K562 (cell line): ENCODE measurements at regions not wholly inside any gene's neighbourhood (a gene's known extent, or its start where the extent isn't known, plus 50 kb on each side); places are given as distances from the start of the nearest gene placed in this dataset.

Experiments
- ATAC-seq: fragments of 200-7000 bp; cut with Tn5 transposase; 3 replicates; pipeline ENCODE4 v1.9.1; 2020; ENCODE audit warnings: moderate library complexity
- BruUV-seq: library from RNA; stranded (reverse); fragments of 400-500 nt; replicated peaks from 2 replicates; lab custom pipeline; 2021; lab: Mats Ljungman, UMichigan
- CTCF ChIA-PET: fragments of 300-600 bp; formaldehyde crosslinking; extraction: SDS; loops from one replicate; lab custom pipeline; 2021; ENCODE audit warnings: low intra/inter-chr PET ratio; lab: Yijun Ruan, JAX
- POLR2A ChIA-PET: fragments of 300-600, 350-650 bp; sonication (Branson Sonifier 250); formaldehyde crosslinking; extraction: SDS; loops from one replicate; lab custom pipeline; 2021; ENCODE audit warnings: antibody characterized with exemption, inconsistent platforms; lab: Yijun Ruan, JAX
- DNase-seq, 4 experiments: peaks; one replicate each; pipeline versions ENCODE4 v3.0.0 to v3.0.0-alpha.2; 2011 to 2018; ENCODE audit warnings: low spot score in 3 of 4, mixed read lengths in 3 of 4; ENCODE audit errors: extremely low read depth in 1 of 4
- FAIRE-seq: peaks from 2 replicates; lab custom pipeline; 2011; peaks lifted over from hg19 to GRCh38; lab: Jason Lieb, UNC
- H2AFZ ChIP-seq: 2 replicates; pipeline ENCODE4 v1.6.0; 2011; ENCODE audit warnings: low read depth, low read length, control low read depth, inconsistent platforms
- H3K27ac ChIP-seq: fragments of 200-600 bp; 3 replicates; pipeline ENCODE4 v1.8.0; 2011; ENCODE audit warnings: low read depth, mild to moderate bottlenecking, control low read depth, inconsistent platforms, low read length, moderate library complexity, mixed read lengths; ENCODE audit errors: extremely low read depth
- H3K27me3 ChIP-seq, 2 experiments: fragments of 300-600 bp in 1 of 2; 2 replicates in 1 of 2; 3 replicates in 1 of 2; pipeline versions ENCODE4 v1.6.0 to v1.8.0; 2011; ENCODE audit warnings: inconsistent platforms in 2 of 2, low read length in 2 of 2, mild to moderate bottlenecking in 1 of 2, mixed read lengths in 1 of 2, moderate library complexity in 1 of 2; ENCODE audit not compliant: control insufficient read depth in 2 of 2, insufficient read depth in 2 of 2
- H3K36me3 ChIP-seq: fragments of 300-600 bp; 3 replicates; pipeline ENCODE4 v1.8.0; 2011; ENCODE audit warnings: mild to moderate bottlenecking, low read length, inconsistent platforms; ENCODE audit not compliant: control insufficient read depth, insufficient read depth
- H3K4me1 ChIP-seq, 2 experiments: fragments of 200-600 bp in 1 of 2; replicated peaks in 1 of 2; 2 replicates in 1 of 2; 3 replicates in 1 of 2; pipeline versions ENCODE4 v1.5.1 to v1.8.0; 2011; ENCODE audit warnings: inconsistent platforms in 2 of 2, low read length in 2 of 2, mild to moderate bottlenecking in 1 of 2, mixed read lengths in 1 of 2, moderate library complexity in 1 of 2; ENCODE audit not compliant: control insufficient read depth in 2 of 2, insufficient read depth in 2 of 2
- H3K4me2 ChIP-seq: 2 replicates; pipeline ENCODE4 v1.6.1; 2011; ENCODE audit warnings: low read length, control low read depth, inconsistent platforms, mixed read lengths; ENCODE audit not compliant: insufficient read depth
- H3K4me3 ChIP-seq: fragments of 200-600 bp; sonication (generic), shearing (Covaris generic); 2 replicates; pipeline ENCODE4 v1.5.1; 2016; ENCODE audit warnings: control low read depth, inconsistent platforms
- H3K79me2 ChIP-seq: fragments of 200-600 bp; 3 replicates; pipeline ENCODE4 v1.8.0; 2011; ENCODE audit warnings: low read length, inconsistent platforms; ENCODE audit not compliant: control insufficient read depth, insufficient read depth
- H3K9ac ChIP-seq, 2 experiments: 2 replicates each; pipeline versions ENCODE4 v1.6.0 to v1.6.1; 2011; ENCODE audit warnings: low read depth in 2 of 2, low read length in 2 of 2, control low read depth in 1 of 2, inconsistent platforms in 1 of 2, mild to moderate bottlenecking in 1 of 2, mixed read lengths in 1 of 2; ENCODE audit not compliant: insufficient read depth in 1 of 2
- H3K9me1 ChIP-seq: one replicate; pipeline ENCODE4 v1.6.0; 2011; ENCODE audit warnings: inconsistent platforms, mild to moderate bottlenecking, low read length, moderate library complexity; ENCODE audit not compliant: control insufficient read depth, insufficient read depth
- H3K9me3 ChIP-seq: replicated peaks from 2 replicates; pipeline ENCODE4 v1.5.1; 2011; ENCODE audit warnings: low read depth, low read length, inconsistent platforms; ENCODE audit not compliant: control insufficient read depth, insufficient read depth
- H4K20me1 ChIP-seq: replicated peaks from 2 replicates; pipeline ENCODE4 v1.6.1; 2011; ENCODE audit warnings: low read length, inconsistent platforms, mixed read lengths; ENCODE audit not compliant: control insufficient read depth, insufficient read depth
- BACH1 ChIP-seq: fragments of 200-800 bp; sonication (Bioruptor generic); IDR thresholded peaks from 2 replicates; pipeline ENCODE4 v1.6.1; 2016; ENCODE audit warnings: missing genetic modification characterization, missing compliant biosample characterization
- BHLHE40 ChIP-seq: IDR thresholded peaks from 2 replicates; pipeline ENCODE4 v1.6.1; 2011; ENCODE audit warnings: low read length, improper control_type of control experiment
- ERF ChIP-seq: fragments of 450-650 bp; formaldehyde crosslinking; IDR thresholded peaks from 2 replicates; pipeline ENCODE4 v1.4.0; 2020; ENCODE audit warnings: mild to moderate bottlenecking, mixed read lengths
- PHTF2 ChIP-seq: fragments of 250-450 bp; sonication (Bioruptor Pico); IDR thresholded peaks from 2 replicates; pipeline ENCODE4 v1.5.0; 2021; ENCODE audit warnings: mild to moderate bottlenecking
- TAL1 ChIP-seq: fragments of 450-650 bp; IDR thresholded peaks from 2 replicates; pipeline ENCODE4 v1.6.1; 2016; ENCODE audit warnings: mild to moderate bottlenecking
- THRAP3 ChIP-seq: fragments of 450-650 bp; IDR thresholded peaks from 2 replicates; pipeline ENCODE4 v1.6.1; 2016; ENCODE audit warnings: mild to moderate bottlenecking, inconsistent platforms, borderline replicate concordance
- U2AF2 ChIP-seq: fragments of 200-400 bp; formaldehyde crosslinking; optimal IDR thresholded peaks from 2 replicates; pipeline ENCODE3; 2017; ENCODE audit warnings: low read depth, mild to moderate bottlenecking, low read length
- ZNF140 ChIP-seq: fragments of 250-450 bp; sonication (Bioruptor Pico); IDR thresholded peaks from 2 replicates; pipeline ENCODE4 v1.8.0; 2021; ENCODE audit warnings: moderate library complexity, mild to moderate bottlenecking, inconsistent platforms
- ZNF584 ChIP-seq: fragments of 200-800 bp; sonication (Bioruptor generic); IDR thresholded peaks from 2 replicates; pipeline ENCODE4 v1.6.1; 2016; ENCODE audit warnings: low read depth, mild to moderate bottlenecking, missing genetic modification characterization, missing compliant biosample characterization
- in situ Hi-C: fragments of 300-500 bp; cut with MboI; formaldehyde crosslinking; loops from 4 replicates; pipeline ENCODE4 v1.15.0; 2018; ENCODE audit warnings: inconsistent platforms, mixed read lengths
- intact Hi-C: fragments of 100-400 bp; cut with micrococcal nuclease; formaldehyde crosslinking; loops from 2 replicates; pipeline ENCODE4 v1.14.2; 2022
- TF ChIP-seq, protein P1 (sequence below): fragments of 450-650 bp; conservative IDR thresholded peaks from 2 replicates; pipeline ENCODE4 v1.6.1; 2016; ENCODE audit warnings: missing genetic modification characterization, low read depth, mild to moderate bottlenecking, missing compliant biosample characterization, moderate library complexity
- TF ChIP-seq, protein P2 (sequence below): fragments of 250-450 bp; sonication (Bioruptor Pico); IDR thresholded peaks from 2 replicates; pipeline ENCODE4 v1.5.0; 2021; ENCODE audit warnings: mild to moderate bottlenecking, borderline replicate concordance
- TF ChIP-seq, protein P3 (sequence below), 2 experiments: IDR thresholded peaks in 1 of 2; conservative IDR thresholded peaks in 1 of 2; 2 replicates each; pipeline ENCODE4 v1.6.1; 2016; ENCODE audit warnings: low read depth in 2 of 2, mild to moderate bottlenecking in 1 of 2, missing compliant biosample characterization in 1 of 2, missing genetic modification characterization in 1 of 2, moderate library complexity in 1 of 2
- TF ChIP-seq, protein P4 (sequence below): fragments of 250-450 bp; sonication (Bioruptor Pico); IDR thresholded peaks from 2 replicates; pipeline ENCODE4 v1.4.0; 2020; ENCODE audit warnings: mild to moderate bottlenecking, moderate library complexity

DNA sequence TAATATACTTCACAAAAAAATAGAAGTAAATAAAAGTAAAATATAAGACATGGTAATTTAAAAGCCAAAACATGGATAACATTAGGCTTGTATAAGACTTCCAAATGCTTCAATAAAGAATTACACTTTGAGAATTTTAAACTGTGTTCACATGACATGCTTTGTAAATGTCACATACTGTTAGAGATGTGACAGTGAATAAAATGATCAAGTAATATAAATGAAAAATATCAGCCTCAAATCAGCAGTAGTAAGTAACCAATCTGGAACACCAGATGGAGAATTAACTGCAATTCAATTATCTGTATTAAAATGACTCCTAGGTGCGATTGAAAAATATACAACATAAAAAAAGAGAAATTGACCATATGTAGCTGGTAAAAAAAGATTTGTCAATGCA lies 1260.8 kb downstream of the BRINP3 start (continued):
- TF ChIP-seq, protein P1, sequence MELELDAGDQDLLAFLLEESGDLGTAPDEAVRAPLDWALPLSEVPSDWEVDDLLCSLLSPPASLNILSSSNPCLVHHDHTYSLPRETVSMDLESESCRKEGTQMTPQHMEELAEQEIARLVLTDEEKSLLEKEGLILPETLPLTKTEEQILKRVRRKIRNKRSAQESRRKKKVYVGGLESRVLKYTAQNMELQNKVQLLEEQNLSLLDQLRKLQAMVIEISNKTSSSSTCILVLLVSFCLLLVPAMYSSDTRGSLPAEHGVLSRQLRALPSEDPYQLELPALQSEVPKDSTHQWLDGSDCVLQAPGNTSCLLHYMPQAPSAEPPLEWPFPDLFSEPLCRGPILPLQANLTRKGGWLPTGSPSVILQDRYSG = no peak
- TF ChIP-seq, protein P2, sequence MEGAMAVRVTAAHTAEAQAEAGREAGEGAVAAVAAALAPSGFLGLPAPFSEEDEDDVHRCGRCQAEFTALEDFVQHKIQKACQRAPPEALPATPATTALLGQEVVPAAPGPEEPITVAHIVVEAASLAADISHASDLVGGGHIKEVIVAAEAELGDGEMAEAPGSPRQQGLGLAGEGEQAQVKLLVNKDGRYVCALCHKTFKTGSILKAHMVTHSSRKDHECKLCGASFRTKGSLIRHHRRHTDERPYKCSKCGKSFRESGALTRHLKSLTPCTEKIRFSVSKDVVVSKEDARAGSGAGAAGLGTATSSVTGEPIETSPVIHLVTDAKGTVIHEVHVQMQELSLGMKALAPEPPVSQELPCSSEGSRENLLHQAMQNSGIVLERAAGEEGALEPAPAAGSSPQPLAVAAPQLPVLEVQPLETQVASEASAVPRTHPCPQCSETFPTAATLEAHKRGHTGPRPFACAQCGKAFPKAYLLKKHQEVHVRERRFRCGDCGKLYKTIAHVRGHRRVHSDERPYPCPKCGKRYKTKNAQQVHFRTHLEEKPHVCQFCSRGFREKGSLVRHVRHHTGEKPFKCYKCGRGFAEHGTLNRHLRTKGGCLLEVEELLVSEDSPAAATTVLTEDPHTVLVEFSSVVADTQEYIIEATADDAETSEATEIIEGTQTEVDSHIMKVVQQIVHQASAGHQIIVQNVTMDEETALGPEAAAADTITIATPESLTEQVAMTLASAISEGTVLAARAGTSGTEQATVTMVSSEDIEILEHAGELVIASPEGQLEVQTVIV (CRISPR knock-in tag) = no peak
- TF ChIP-seq BACH1 (no peak), ZNF584 (CRISPR knock-in tag) (no peak), THRAP3 (no peak), ZNF140 (CRISPR knock-in tag) (no peak)
- TF ChIP-seq, all 486 proteins: peak for 0

DNA sequence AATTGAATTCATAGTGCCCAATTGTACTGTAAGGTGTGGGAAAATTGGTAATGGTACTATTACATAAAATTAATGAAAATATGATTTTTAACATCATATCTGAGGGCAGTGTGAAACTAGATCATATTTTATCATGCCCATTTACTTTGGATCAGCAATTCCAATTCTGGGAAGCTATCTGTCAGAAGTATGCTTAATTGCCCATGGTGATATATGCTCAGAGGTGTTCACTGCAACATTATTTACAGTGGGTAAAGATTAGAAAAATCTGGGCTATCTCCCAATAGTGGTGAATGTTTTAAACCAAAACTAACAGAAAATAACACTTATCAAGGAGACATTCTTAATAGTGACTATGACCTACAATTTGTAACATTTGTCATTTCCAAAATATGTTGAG lies 1260.0 kb downstream of the BRINP3 start:
- Histone ChIP-seq H3K4me3 (no peak overlapping the region), H3K9ac (no peak overlapping the region), H3K4me1 (no peaks in the 10 kb centered on the region), H4K20me1 (no peaks in the 10 kb centered on the region), H2AFZ (no peak overlapping the region), H3K27ac (no peak overlapping the region), H3K4me2 (no peak overlapping the region), H3K9me3 (no peaks in the 10 kb centered on the region; the same call in 1 of the 2 replicates), H3K36me3 (no peaks in the 10 kb centered on the region), H3K79me2 (no peaks in the 10 kb centered on the region), H3K9me1 (no peaks in the 10 kb centered on the region), H3K27me3 (no peaks in the 10 kb centered on the region)
- TF ChIP-seq BHLHE40 (no peak), ERF (CRISPR knock-in tag) (no peak), PHTF2 (CRISPR knock-in tag) (no peak), TAL1 (no peak), U2AF2 (no peak)
- TF ChIP-seq, protein P3, sequence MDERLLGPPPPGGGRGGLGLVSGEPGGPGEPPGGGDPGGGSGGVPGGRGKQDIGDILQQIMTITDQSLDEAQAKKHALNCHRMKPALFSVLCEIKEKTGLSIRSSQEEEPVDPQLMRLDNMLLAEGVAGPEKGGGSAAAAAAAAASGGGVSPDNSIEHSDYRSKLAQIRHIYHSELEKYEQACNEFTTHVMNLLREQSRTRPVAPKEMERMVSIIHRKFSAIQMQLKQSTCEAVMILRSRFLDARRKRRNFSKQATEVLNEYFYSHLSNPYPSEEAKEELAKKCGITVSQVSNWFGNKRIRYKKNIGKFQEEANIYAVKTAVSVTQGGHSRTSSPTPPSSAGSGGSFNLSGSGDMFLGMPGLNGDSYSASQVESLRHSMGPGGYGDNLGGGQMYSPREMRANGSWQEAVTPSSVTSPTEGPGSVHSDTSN (CRISPR knock-in tag; IDR thresholded peaks at IDR 0.05; ENCODE audit: low read depth) = no peak
- TF ChIP-seq, protein P3 (tag; conservative IDR thresholded peaks at IDR 0.05; ENCODE audit: low read depth) = no peak
- TF ChIP-seq, protein P4, sequence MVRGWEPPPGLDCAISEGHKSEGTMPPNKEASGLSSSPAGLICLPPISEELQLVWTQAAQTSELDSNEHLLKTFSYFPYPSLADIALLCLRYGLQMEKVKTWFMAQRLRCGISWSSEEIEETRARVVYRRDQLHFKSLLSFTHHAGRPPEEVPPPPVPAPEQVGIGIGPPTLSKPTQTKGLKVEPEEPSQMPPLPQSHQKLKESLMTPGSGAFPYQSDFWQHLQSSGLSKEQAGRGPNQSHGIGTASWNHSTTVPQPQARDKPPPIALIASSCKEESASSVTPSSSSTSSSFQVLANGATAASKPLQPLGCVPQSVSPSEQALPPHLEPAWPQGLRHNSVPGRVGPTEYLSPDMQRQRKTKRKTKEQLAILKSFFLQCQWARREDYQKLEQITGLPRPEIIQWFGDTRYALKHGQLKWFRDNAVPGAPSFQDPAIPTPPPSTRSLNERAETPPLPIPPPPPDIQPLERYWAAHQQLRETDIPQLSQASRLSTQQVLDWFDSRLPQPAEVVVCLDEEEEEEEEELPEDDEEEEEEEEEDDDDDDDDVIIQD = no peak
- ATAC-seq = no peak
- in situ Hi-C loops (no loop called here), intact Hi-C loops (no loop called here)
- DNase-seq = no peak
- BruUV-seq = no TSS peak
- no peak for FAIRE-seq
- CTCF ChIA-PET = no interaction called here
- POLR2A ChIA-PET = no interaction called here
